HepG2 (cell line): ENCODE measurements at regions not wholly inside any gene's neighbourhood (a gene's known extent, or its start where the extent isn't known, plus 50 kb on each side); places are given as distances from the start of the nearest gene placed in this dataset.
A peak's percentile ranks its signal among the peaks of the same experiment; 100 is the strongest.

Experiments used
- ATAC-seq: fragments of 200-7000 bp; cut with Tn5 transposase; 3 replicates; pipeline ENCODE4 v1.9.1; 2020; ENCODE audit warnings: mild to moderate bottlenecking, moderate library complexity
- BruUV-seq: library from RNA; stranded (reverse); fragments of 400-500 nt; replicated peaks from 2 replicates; lab custom pipeline; 2021; lab: Mats Ljungman, UMichigan
- CTCF ChIA-PET: fragments of 300-600 bp; formaldehyde crosslinking; extraction: SDS; loops from one replicate; lab custom pipeline; 2021; ENCODE audit warnings: low total read pairs, inconsistent platforms, low intra/inter-chr PET ratio; lab: Yijun Ruan, JAX
- POLR2A ChIA-PET: fragments of 350-600 bp; sonication (Branson Sonifier 250); formaldehyde crosslinking; loops from one replicate; lab custom pipeline; 2020; ENCODE audit warnings: antibody characterized with exemption, inconsistent platforms; lab: Yijun Ruan, JAX
- DNase-seq: peaks from one replicate; pipeline ENCODE4 v3.0.0-alpha.2; 2015; ENCODE audit warnings: low spot score
- FAIRE-seq: peaks from 3 replicates; lab custom pipeline; 2011; peaks lifted over from hg19 to GRCh38; lab: Jason Lieb, UNC
- H2AFZ ChIP-seq: one replicate; pipeline ENCODE4 v1.6.1; 2011; ENCODE audit warnings: low read length, inconsistent platforms
- H3K27ac ChIP-seq: fragments of 300-600 bp; 3 replicates; pipeline ENCODE4 v1.8.0; 2011; ENCODE audit warnings: mixed run types, mild to moderate bottlenecking, mixed read lengths, low read length, inconsistent platforms; ENCODE audit not compliant: insufficient read depth; ENCODE audit errors: extremely low read length
- H3K27me3 ChIP-seq, 2 experiments: fragments of 200-600 bp in 1 of 2; 2 replicates in 1 of 2; 3 replicates in 1 of 2; pipeline versions ENCODE4 v1.6.0 to v1.8.0; 2011; ENCODE audit warnings: low read length in 2 of 2, mild to moderate bottlenecking in 2 of 2, moderate library complexity in 2 of 2, inconsistent platforms in 1 of 2; ENCODE audit not compliant: insufficient read depth in 2 of 2, control insufficient read depth in 1 of 2
- H3K36me3 ChIP-seq, 2 experiments: fragments of 200-600 bp in 1 of 2; replicated peaks in 1 of 2; 2 replicates in 1 of 2; 3 replicates in 1 of 2; pipeline versions ENCODE4 v1.5.1 to v1.8.0; 2011; ENCODE audit warnings: low read length in 2 of 2, inconsistent platforms in 1 of 2; ENCODE audit not compliant: insufficient read depth in 2 of 2, control insufficient read depth in 1 of 2
- H3K4me1 ChIP-seq: 2 replicates; pipeline ENCODE4 v1.5.1; 2012; ENCODE audit warnings: low read length, inconsistent platforms; ENCODE audit not compliant: insufficient read depth
- H3K4me2 ChIP-seq: 2 replicates; pipeline ENCODE4 v1.6.0; 2011; ENCODE audit warnings: low read depth, low read length, inconsistent platforms
- H3K4me3 ChIP-seq, 3 experiments: fragments of 200-600 bp in 1 of 3; sonication (generic), shearing (Covaris generic) in 1 of 3; replicated peaks in 1 of 3; 2 replicates each; pipeline ENCODE4 v1.5.1; 2011 to 2016; ENCODE audit warnings: low read length in 3 of 3, inconsistent platforms in 2 of 3, low read depth in 2 of 3, mild to moderate bottlenecking in 2 of 3, control low read depth in 1 of 3, mixed read lengths in 1 of 3; ENCODE audit not compliant: insufficient read depth in 1 of 3
- H3K79me2 ChIP-seq: one replicate; pipeline ENCODE4 v1.6.1; 2011; ENCODE audit warnings: low read length, inconsistent platforms; ENCODE audit not compliant: insufficient read depth
- H3K9ac ChIP-seq: 2 replicates; pipeline ENCODE4 v1.6.0; 2011; ENCODE audit warnings: mild to moderate bottlenecking, low read depth, low read length, inconsistent platforms; ENCODE audit not compliant: insufficient read depth
- H3K9me3 ChIP-seq: 2 replicates; pipeline ENCODE4 v1.5.1; 2012; ENCODE audit warnings: mild to moderate bottlenecking, low read length
- H4K20me1 ChIP-seq: 2 replicates; pipeline ENCODE4 v1.6.0; 2011; ENCODE audit warnings: inconsistent platforms, mild to moderate bottlenecking, low read length, moderate library complexity; ENCODE audit not compliant: insufficient read depth
- BCL6 ChIP-seq: IDR thresholded peaks from 2 replicates; pipeline ENCODE4 v1.6.1; 2016; ENCODE audit warnings: missing genetic modification reagents, missing compliant biosample characterization
- JUNB ChIP-seq: sonication (generic); formaldehyde crosslinking; IDR thresholded peaks from 2 replicates; pipeline ENCODE4 v1.8.0; 2022; ENCODE audit warnings: missing genetic modification reagents, mild to moderate bottlenecking, borderline replicate concordance
- MIER2 ChIP-seq: IDR thresholded peaks from 2 replicates; pipeline ENCODE4 v1.6.1; 2016; ENCODE audit warnings: missing biosample characterization, missing genetic modification reagents
- NFE2L2 ChIP-seq: fragments of 150-350 bp; IDR thresholded peaks from 2 replicates; pipeline ENCODE4 v1.6.1; 2014; ENCODE audit warnings: low read length
- WIZ ChIP-seq: sonication (generic); formaldehyde crosslinking; IDR thresholded peaks from 2 replicates; pipeline ENCODE4 v1.5.1; 2020; ENCODE audit warnings: mild to moderate bottlenecking, missing genetic modification reagents
- ZNF431 ChIP-seq: sonication (generic); formaldehyde crosslinking; IDR thresholded peaks from 2 replicates; pipeline ENCODE4 v1.9.0; 2022; ENCODE audit warnings: missing genetic modification reagents, low read depth, mild to moderate bottlenecking, borderline replicate concordance
- ZNF678 ChIP-seq: sonication (generic); formaldehyde crosslinking; IDR thresholded peaks from 2 replicates; pipeline ENCODE4 v1.4.0; 2020; ENCODE audit warnings: mild to moderate bottlenecking, missing genetic modification reagents
- WGBS: methylation state at CpG from one replicate; pipeline ENCODE4 v1.1.6; 2017; ENCODE audit warnings: low lambda C conversion rate; 5-methylcytosine and 5-hydroxymethylcytosine counted together
- in situ Hi-C: cut with HindIII; loops from 2 replicates; pipeline ENCODE4 v1.10.0; 2017; ENCODE audit warnings: low pct_unique_long_range_greater_than_20kb; ENCODE audit not compliant: extremely low pct_ligation_motif_present
- intact Hi-C: fragments of 100-400 bp; cut with micrococcal nuclease; formaldehyde crosslinking; loops from one replicate; pipeline ENCODE4 v1.10.0; 2022; ENCODE audit not compliant: unreplicated experiment
- TF ChIP-seq, protein P1 (sequence below): sonication (generic); formaldehyde crosslinking; IDR thresholded peaks from 2 replicates; pipeline ENCODE4 v1.4.0; 2020; ENCODE audit warnings: missing genetic modification reagents
- TF ChIP-seq, protein P2 (sequence below), 2 experiments: IDR thresholded peaks; 2 replicates each; pipeline ENCODE4 v1.6.1; 2011 to 2012; ENCODE audit warnings: low read length in 2 of 2, borderline replicate concordance in 1 of 2, low read depth in 1 of 2, mild to moderate bottlenecking in 1 of 2, moderate library complexity in 1 of 2
- TF ChIP-seq, protein P3 (sequence below): sonication (generic); formaldehyde crosslinking; IDR thresholded peaks from 2 replicates; pipeline ENCODE4 v1.5.1; 2020; ENCODE audit warnings: missing genetic modification reagents, mild to moderate bottlenecking, borderline replicate concordance

DNA sequence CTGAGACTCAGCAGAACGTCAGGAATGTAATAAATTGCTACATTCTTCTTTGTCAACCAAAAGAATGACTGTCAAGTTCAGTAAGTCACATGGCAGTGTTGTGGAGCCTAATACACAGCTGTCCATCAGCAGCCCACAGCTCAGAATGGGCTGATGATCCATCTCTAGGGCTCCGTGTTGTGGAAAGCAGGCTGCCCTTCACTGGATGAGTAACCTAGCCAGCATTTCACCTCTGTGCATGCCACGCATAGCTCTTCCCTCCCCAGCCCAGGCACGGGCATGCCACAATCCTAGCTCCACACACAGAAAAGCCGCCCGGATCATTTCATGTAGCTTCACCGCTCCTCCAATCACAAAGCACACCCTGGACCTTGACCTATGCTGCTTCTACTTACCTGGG is 878.0 kb upstream of the TMEM132C start (continued):
- TF ChIP-seq BCL6 (CRISPR knock-in tag) (no peak), ZNF431 (CRISPR knock-in tag) (no peak), ZNF678 (CRISPR knock-in tag) (no peak), JUNB (CRISPR knock-in tag) (no peak)
- TF ChIP-seq, protein P1, sequence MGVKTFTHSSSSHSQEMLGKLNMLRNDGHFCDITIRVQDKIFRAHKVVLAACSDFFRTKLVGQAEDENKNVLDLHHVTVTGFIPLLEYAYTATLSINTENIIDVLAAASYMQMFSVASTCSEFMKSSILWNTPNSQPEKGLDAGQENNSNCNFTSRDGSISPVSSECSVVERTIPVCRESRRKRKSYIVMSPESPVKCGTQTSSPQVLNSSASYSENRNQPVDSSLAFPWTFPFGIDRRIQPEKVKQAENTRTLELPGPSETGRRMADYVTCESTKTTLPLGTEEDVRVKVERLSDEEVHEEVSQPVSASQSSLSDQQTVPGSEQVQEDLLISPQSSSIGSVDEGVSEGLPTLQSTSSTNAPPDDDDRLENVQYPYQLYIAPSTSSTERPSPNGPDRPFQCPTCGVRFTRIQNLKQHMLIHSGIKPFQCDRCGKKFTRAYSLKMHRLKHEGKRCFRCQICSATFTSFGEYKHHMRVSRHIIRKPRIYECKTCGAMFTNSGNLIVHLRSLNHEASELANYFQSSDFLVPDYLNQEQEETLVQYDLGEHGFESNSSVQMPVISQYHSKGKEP (CRISPR knock-in tag): no peak

DNA sequence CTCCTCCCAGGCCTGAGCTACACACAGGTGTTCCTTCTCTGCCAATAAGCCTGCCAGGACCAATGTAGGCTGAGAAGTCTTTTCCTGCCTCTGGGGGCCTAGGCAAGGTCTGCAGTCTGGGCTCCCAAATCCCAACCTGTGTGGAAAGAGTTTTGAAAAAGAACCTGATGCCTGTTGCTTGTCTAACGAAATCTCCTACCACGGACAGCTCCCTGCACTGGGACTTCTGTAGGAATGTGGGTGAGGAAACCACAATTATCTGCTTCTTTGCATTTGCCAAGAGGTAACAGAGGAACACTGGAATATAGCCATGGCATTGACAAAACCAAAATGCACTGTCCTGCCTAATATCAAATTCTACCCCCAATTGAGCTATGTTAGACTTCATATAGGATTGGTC is 877.0 kb upstream of the TMEM132C start:
- H2AFZ ChIP-seq: no peak overlapping the region
- CTCF ChIA-PET: no interaction called here
- no peak overlapping the region for H3K9ac ChIP-seq
- no peak overlapping the region for H3K4me3 ChIP-seq
- no peaks in the 10 kb centered on the region for H3K4me1 ChIP-seq
- no peaks in the 10 kb centered on the region for H3K79me2 ChIP-seq
- in situ Hi-C loops: loop anchor here (10.0 to 25.0 kb wide), 3 partner anchors 278 to 1853 kb away; no protein-coding TSS in a partner anchor
- no peaks in the 10 kb centered on the region for H3K36me3 ChIP-seq
- peak; percentile 3 for DNase-seq
- H3K27ac ChIP-seq: no peak overlapping the region
- H3K27me3 ChIP-seq: no peaks in the 10 kb centered on the region
- no peak for TF ChIP-seq NFE2L2
- TF ChIP-seq, protein P2, sequence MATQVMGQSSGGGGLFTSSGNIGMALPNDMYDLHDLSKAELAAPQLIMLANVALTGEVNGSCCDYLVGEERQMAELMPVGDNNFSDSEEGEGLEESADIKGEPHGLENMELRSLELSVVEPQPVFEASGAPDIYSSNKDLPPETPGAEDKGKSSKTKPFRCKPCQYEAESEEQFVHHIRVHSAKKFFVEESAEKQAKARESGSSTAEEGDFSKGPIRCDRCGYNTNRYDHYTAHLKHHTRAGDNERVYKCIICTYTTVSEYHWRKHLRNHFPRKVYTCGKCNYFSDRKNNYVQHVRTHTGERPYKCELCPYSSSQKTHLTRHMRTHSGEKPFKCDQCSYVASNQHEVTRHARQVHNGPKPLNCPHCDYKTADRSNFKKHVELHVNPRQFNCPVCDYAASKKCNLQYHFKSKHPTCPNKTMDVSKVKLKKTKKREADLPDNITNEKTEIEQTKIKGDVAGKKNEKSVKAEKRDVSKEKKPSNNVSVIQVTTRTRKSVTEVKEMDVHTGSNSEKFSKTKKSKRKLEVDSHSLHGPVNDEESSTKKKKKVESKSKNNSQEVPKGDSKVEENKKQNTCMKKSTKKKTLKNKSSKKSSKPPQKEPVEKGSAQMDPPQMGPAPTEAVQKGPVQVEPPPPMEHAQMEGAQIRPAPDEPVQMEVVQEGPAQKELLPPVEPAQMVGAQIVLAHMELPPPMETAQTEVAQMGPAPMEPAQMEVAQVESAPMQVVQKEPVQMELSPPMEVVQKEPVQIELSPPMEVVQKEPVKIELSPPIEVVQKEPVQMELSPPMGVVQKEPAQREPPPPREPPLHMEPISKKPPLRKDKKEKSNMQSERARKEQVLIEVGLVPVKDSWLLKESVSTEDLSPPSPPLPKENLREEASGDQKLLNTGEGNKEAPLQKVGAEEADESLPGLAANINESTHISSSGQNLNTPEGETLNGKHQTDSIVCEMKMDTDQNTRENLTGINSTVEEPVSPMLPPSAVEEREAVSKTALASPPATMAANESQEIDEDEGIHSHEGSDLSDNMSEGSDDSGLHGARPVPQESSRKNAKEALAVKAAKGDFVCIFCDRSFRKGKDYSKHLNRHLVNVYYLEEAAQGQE (IDR thresholded peaks at IDR 0.05; ENCODE audit: borderline replicate concordance in 1 of 2, low read depth in 1 of 2, low read length in 2 of 2): peak; percentile 41 to 92
- TF ChIP-seq, protein P3, sequence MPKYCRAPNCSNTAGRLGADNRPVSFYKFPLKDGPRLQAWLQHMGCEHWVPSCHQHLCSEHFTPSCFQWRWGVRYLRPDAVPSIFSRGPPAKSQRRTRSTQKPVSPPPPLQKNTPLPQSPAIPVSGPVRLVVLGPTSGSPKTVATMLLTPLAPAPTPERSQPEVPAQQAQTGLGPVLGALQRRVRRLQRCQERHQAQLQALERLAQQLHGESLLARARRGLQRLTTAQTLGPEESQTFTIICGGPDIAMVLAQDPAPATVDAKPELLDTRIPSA (CRISPR knock-in tag): no peak
- no peak for TF ChIP-seq WIZ (CRISPR knock-in tag)
- TF ChIP-seq MIER2: peak; percentile 91
- TF ChIP-seq, all 625 proteins: peak for 2
- BruUV-seq: no TSS peak
- Histone ChIP-seq H4K20me1 (no peaks in the 10 kb centered on the region), H3K4me2 (no peak overlapping the region), H3K9me3 (no peaks in the 10 kb centered on the region)
- POLR2A ChIA-PET: no interaction called here
- intact Hi-C loops: no loop called here
- no peak for ATAC-seq
- FAIRE-seq: no peak
- WGBS: 6% methylated on average over 2 of the region's 2 CpGs
